H1 (cell line): ENCODE measurements at regions not wholly inside any gene's neighbourhood (a gene's known extent, or its start where the extent isn't known, plus 50 kb on each side); places are given as distances from the start of the nearest gene placed in this dataset.

Experiments used
- ASH2L ChIP-seq: fragments of 200-600, 300-600 bp; sonication (generic); IDR thresholded peaks from one replicate; pipeline ENCODE4 v1.7.1; 2017; ENCODE audit warnings: low read length
- EP300 ChIP-seq, 2 experiments: IDR thresholded peaks; 1 replicate in 1 of 2; 2 replicates in 1 of 2; pipeline ENCODE4 v1.6.1; 2011 to 2012; ENCODE audit warnings: low read depth in 2 of 2, low read length in 2 of 2, mild to moderate bottlenecking in 2 of 2, borderline replicate concordance in 1 of 2, inconsistent platforms in 1 of 2, moderate library complexity in 1 of 2
- POLR2A ChIP-seq, 2 experiments: IDR thresholded peaks; 1 replicate in 1 of 2; 2 replicates in 1 of 2; pipeline ENCODE4 v1.6.1; 2011; ENCODE audit warnings: low read depth in 2 of 2, low read length in 2 of 2, mild to moderate bottlenecking in 2 of 2; ENCODE audit errors: control extremely low read depth in 1 of 2
- SIX5 ChIP-seq: IDR thresholded peaks from 2 replicates; pipeline ENCODE4 v1.6.1; 2011; ENCODE audit warnings: mild to moderate bottlenecking, low read depth, low read length
- SP4 ChIP-seq: IDR thresholded peaks from 2 replicates; pipeline ENCODE4 v1.6.1; 2012; ENCODE audit warnings: low read length, inconsistent platforms
- SUZ12 ChIP-seq: fragments of 200-600 bp; sonication (generic); IDR thresholded peaks from 2 replicates; pipeline ENCODE4 v1.6.1; 2012; ENCODE audit warnings: mild to moderate bottlenecking, inconsistent platforms, low read length, moderate library complexity, mixed read lengths
- TF ChIP-seq, protein P1 (sequence below): fragments of 300-600 bp; sonication (generic); IDR thresholded peaks from 2 replicates; pipeline ENCODE4 v1.7.1; 2012; ENCODE audit warnings: low read length, moderate library complexity, mild to moderate bottlenecking, inconsistent platforms; ENCODE audit not compliant: insufficient replicate concordance
- TF ChIP-seq, protein P2 (sequence below), 3 experiments: IDR thresholded peaks; 1 replicate in 2 of 3; 2 replicates in 1 of 3; pipeline versions ENCODE4 v1.5.1 to v1.6.1; 2011; ENCODE audit warnings: low read length in 3 of 3, mild to moderate bottlenecking in 3 of 3, inconsistent platforms in 2 of 3, low read depth in 1 of 3, moderate library complexity in 1 of 3; ENCODE audit not compliant: insufficient read depth in 1 of 3; ENCODE audit errors: control extremely low read depth in 1 of 3

DNA sequence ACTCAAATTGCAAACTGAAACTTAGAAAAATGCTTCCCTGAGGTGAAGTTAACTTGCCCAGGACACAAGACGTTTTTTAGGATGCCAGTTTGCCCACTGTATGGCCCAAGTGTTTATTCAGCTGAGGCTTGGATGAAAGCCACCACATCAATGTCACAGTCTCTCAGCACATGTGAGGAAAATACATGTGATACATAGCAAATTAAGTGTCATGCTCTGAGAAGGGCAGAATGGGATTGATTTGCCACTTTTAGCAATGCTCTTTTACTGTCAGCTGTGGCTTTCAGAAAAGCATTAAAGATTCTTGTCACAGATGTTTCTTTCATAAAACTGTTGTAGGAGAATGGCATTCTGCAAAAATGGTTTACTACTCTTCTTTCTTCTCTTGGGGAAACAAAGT, 165.5 kb downstream of the ZIC1 start (continued):
- TF ChIP-seq, protein P1, sequence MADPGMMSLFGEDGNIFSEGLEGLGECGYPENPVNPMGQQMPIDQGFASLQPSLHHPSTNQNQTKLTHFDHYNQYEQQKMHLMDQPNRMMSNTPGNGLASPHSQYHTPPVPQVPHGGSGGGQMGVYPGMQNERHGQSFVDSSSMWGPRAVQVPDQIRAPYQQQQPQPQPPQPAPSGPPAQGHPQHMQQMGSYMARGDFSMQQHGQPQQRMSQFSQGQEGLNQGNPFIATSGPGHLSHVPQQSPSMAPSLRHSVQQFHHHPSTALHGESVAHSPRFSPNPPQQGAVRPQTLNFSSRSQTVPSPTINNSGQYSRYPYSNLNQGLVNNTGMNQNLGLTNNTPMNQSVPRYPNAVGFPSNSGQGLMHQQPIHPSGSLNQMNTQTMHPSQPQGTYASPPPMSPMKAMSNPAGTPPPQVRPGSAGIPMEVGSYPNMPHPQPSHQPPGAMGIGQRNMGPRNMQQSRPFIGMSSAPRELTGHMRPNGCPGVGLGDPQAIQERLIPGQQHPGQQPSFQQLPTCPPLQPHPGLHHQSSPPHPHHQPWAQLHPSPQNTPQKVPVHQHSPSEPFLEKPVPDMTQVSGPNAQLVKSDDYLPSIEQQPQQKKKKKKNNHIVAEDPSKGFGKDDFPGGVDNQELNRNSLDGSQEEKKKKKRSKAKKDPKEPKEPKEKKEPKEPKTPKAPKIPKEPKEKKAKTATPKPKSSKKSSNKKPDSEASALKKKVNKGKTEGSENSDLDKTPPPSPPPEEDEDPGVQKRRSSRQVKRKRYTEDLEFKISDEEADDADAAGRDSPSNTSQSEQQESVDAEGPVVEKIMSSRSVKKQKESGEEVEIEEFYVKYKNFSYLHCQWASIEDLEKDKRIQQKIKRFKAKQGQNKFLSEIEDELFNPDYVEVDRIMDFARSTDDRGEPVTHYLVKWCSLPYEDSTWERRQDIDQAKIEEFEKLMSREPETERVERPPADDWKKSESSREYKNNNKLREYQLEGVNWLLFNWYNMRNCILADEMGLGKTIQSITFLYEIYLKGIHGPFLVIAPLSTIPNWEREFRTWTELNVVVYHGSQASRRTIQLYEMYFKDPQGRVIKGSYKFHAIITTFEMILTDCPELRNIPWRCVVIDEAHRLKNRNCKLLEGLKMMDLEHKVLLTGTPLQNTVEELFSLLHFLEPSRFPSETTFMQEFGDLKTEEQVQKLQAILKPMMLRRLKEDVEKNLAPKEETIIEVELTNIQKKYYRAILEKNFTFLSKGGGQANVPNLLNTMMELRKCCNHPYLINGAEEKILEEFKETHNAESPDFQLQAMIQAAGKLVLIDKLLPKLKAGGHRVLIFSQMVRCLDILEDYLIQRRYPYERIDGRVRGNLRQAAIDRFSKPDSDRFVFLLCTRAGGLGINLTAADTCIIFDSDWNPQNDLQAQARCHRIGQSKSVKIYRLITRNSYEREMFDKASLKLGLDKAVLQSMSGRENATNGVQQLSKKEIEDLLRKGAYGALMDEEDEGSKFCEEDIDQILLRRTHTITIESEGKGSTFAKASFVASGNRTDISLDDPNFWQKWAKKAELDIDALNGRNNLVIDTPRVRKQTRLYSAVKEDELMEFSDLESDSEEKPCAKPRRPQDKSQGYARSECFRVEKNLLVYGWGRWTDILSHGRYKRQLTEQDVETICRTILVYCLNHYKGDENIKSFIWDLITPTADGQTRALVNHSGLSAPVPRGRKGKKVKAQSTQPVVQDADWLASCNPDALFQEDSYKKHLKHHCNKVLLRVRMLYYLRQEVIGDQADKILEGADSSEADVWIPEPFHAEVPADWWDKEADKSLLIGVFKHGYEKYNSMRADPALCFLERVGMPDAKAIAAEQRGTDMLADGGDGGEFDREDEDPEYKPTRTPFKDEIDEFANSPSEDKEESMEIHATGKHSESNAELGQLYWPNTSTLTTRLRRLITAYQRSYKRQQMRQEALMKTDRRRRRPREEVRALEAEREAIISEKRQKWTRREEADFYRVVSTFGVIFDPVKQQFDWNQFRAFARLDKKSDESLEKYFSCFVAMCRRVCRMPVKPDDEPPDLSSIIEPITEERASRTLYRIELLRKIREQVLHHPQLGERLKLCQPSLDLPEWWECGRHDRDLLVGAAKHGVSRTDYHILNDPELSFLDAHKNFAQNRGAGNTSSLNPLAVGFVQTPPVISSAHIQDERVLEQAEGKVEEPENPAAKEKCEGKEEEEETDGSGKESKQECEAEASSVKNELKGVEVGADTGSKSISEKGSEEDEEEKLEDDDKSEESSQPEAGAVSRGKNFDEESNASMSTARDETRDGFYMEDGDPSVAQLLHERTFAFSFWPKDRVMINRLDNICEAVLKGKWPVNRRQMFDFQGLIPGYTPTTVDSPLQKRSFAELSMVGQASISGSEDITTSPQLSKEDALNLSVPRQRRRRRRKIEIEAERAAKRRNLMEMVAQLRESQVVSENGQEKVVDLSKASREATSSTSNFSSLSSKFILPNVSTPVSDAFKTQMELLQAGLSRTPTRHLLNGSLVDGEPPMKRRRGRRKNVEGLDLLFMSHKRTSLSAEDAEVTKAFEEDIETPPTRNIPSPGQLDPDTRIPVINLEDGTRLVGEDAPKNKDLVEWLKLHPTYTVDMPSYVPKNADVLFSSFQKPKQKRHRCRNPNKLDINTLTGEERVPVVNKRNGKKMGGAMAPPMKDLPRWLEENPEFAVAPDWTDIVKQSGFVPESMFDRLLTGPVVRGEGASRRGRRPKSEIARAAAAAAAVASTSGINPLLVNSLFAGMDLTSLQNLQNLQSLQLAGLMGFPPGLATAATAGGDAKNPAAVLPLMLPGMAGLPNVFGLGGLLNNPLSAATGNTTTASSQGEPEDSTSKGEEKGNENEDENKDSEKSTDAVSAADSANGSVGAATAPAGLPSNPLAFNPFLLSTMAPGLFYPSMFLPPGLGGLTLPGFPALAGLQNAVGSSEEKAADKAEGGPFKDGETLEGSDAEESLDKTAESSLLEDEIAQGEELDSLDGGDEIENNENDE: no peak
- no peak for TF ChIP-seq SUZ12
- TF ChIP-seq SIX5: no peak
- TF ChIP-seq ASH2L: no peak
- no peak for TF ChIP-seq SP4
- TF ChIP-seq, protein P2, sequence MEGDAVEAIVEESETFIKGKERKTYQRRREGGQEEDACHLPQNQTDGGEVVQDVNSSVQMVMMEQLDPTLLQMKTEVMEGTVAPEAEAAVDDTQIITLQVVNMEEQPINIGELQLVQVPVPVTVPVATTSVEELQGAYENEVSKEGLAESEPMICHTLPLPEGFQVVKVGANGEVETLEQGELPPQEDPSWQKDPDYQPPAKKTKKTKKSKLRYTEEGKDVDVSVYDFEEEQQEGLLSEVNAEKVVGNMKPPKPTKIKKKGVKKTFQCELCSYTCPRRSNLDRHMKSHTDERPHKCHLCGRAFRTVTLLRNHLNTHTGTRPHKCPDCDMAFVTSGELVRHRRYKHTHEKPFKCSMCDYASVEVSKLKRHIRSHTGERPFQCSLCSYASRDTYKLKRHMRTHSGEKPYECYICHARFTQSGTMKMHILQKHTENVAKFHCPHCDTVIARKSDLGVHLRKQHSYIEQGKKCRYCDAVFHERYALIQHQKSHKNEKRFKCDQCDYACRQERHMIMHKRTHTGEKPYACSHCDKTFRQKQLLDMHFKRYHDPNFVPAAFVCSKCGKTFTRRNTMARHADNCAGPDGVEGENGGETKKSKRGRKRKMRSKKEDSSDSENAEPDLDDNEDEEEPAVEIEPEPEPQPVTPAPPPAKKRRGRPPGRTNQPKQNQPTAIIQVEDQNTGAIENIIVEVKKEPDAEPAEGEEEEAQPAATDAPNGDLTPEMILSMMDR (IDR thresholded peaks at IDR 0.05; ENCODE audit: control extremely low read depth in 1 of 3, insufficient read depth in 1 of 3, low read depth in 1 of 3, low read length in 3 of 3): no peak
- TF ChIP-seq POLR2A (IDR thresholded peaks at IDR 0.05; ENCODE audit: control extremely low read depth in 1 of 2, low read depth in 2 of 2, low read length in 2 of 2): no peak
- TF ChIP-seq EP300 (IDR thresholded peaks at IDR 0.05; ENCODE audit: borderline replicate concordance in 1 of 2, low read depth in 2 of 2, low read length in 2 of 2): no peak
- TF ChIP-seq, all 59 proteins: peak for 0
